ENCODE measurements at regions not wholly inside any gene's neighbourhood (a gene's known extent, or its start where the extent isn't known, plus 50 kb on each side); places are given as distances from the start of the nearest gene placed in this dataset.

DNA sequence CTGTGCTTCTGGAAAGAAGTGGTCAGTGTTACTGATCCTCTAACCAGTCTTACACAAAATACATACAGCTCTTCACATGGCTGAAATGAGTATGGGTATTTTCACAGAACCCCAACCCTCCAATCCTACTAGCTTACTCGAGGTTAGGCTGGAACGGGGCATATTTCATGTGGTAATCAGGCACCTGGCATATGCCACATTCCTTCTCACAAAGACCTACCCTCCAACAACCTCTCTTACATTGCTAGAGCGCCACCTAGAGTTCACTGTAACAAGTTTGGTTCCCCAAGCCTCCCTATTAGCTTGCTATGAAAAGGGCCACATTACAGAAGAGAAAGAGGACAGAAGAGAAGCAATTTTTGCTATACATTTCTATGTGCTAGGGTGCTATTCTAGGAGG is 597.3 kb downstream of the PRELID2 start:
- no peak overlapping the region for H3K4me3 ChIP-seq (ENCODE audit: low read depth, low read length)
- peak; percentile 85 for DNase-seq (ENCODE audit: low read depth)
- TF ChIP-seq CTCF (conservative IDR thresholded peaks at IDR 0.05; ENCODE audit: low read depth, low read length), result peak; percentile 78

GRCh38 chr5:145236983-145237382 is 598.2 kb downstream of the PRELID2 start:
- no peak for DNase-seq (ENCODE audit: low read depth)
- TF ChIP-seq CTCF (conservative IDR thresholded peaks at IDR 0.05; ENCODE audit: low read depth, low read length), result no peak
- H3K4me3 ChIP-seq (ENCODE audit: low read depth, low read length), result no peak overlapping the region

- TF ChIP-seq CTCF (conservative IDR thresholded peaks at IDR 0.05; ENCODE audit: low read depth, low read length), result no peak
- peak; percentile 10 for DNase-seq (ENCODE audit: low read depth)
- H3K4me3 ChIP-seq (ENCODE audit: low read depth, low read length), result no peak overlapping the region
Observed at GRCh38 chr5:145236127-145236526, 599.0 kb downstream of the PRELID2 start.

- no peak for TF ChIP-seq CTCF (conservative IDR thresholded peaks at IDR 0.05; ENCODE audit: low read depth, low read length)
- H3K4me3 ChIP-seq (ENCODE audit: low read depth, low read length), result no peak overlapping the region
- no peak for DNase-seq (ENCODE audit: low read depth)
Observed at GRCh38 chr5:145233461-145233860, 601.7 kb downstream of the PRELID2 start.

GRCh38 chr5:145230781-145231180 is 604.4 kb downstream of the PRELID2 start:
- no peak for TF ChIP-seq CTCF (conservative IDR thresholded peaks at IDR 0.05; ENCODE audit: low read depth, low read length)
- DNase-seq (ENCODE audit: low read depth), result no peak
- H3K4me3 ChIP-seq (ENCODE audit: low read depth, low read length), result no peak overlapping the region

- H3K4me3 ChIP-seq (ENCODE audit: low read depth, low read length), result no peak overlapping the region
- DNase-seq (ENCODE audit: low read depth), result no peak
- TF ChIP-seq CTCF (conservative IDR thresholded peaks at IDR 0.05; ENCODE audit: low read depth, low read length), result no peak
Observed at GRCh38 chr5:145228564-145228963, 606.6 kb downstream of the PRELID2 start.

DNA sequence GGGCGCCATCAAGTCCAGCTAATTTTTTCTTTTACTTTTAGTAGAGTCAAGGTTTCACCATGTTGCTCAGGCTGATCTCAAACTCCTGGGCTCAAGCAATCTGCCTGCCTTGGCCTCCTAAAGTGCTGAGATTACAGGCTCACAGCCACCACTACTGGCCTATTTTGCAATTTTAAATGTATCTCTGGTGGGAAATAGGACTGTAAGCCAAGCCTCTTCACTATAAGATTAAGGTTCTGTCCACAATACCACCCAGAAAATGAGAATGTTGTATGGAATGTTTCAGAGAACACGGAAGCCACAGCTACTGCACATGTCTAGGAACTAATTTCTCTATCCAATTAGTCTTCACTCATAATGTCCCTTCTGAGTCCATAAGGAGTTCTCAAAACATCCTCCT is 607.3 kb downstream of the PRELID2 start:
- DNase-seq (ENCODE audit: low read depth), result no peak
- no peak for TF ChIP-seq CTCF (conservative IDR thresholded peaks at IDR 0.05; ENCODE audit: low read depth, low read length)
- H3K4me3 ChIP-seq (ENCODE audit: low read depth, low read length), result no peak overlapping the region

All from choroid plexus epithelial cell (primary cell).